GM19238 (cell line): ENCODE measurements at regions not wholly inside any gene's neighbourhood (a gene's known extent, or its start where the extent isn't known, plus 50 kb on each side); places are given as distances from the start of the nearest gene placed in this dataset.
"Not testable (repeated sequence)": the region's sequence is repeated elsewhere in the genome, so short reads cannot be mapped to it uniquely, and the experiment has no call there.

Experiments
- DNase-seq: peaks from one replicate; pipeline ENCODE4 v3.0.0; 2011; ENCODE audit warnings: low spot score; ENCODE audit not compliant: insufficient read length

GRCh38 chr5:71771191-71771590 is 52.1 kb downstream of the CARTPT start:
- no peak for DNase-seq

GRCh38 chr5:71778678-71779276 is 59.7 kb downstream of the CARTPT start:
- DNase-seq: no peak

GRCh38 chr5:71780597-71780996 is 61.5 kb downstream of the CARTPT start:
- DNase-seq: no peak

- no peak for DNase-seq
Observed at GRCh38 chr5:71782393-71782770, 63.3 kb downstream of the CARTPT start.

GRCh38 chr5:71782771-71783770 is 64.0 kb downstream of the CARTPT start:
- DNase-seq: peak; percentile 19

DNA sequence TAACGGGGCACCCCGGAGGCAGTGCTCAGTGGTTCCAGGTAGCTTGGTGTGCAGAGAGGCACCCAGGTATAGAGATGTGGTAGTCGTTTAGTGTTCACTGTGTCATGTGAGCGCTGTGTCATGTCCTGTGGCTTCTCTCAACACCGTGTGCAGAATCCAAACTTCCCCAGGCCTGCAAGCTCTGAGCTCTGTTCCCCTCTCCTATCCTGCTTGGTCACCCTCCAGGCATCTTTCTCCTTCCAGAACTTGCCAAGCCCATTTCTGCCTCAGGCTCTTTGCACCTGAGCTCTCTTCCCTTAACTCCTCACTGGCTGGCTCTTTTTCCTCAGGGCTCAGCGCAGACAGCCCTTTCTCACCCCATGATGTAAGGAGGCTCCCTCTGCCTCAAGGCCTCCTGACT is 64.8 kb downstream of the CARTPT start:
- no peak for DNase-seq

- no peak for DNase-seq
Observed at GRCh38 chr5:71786337-71787055, 67.4 kb downstream of the CARTPT start.

GRCh38 chr5:71788794-71789193 is 69.7 kb downstream of the CARTPT start:
- no peak for DNase-seq

GRCh38 chr5:71789746-71790145 is 70.7 kb downstream of the CARTPT start:
- no peak for DNase-seq

- DNase-seq: no peak
Observed at GRCh38 chr5:71790433-71790832, 71.4 kb downstream of the CARTPT start.

GRCh38 chr5:71792041-71792440 is 73.0 kb downstream of the CARTPT start:
- DNase-seq: not testable (repeated sequence)

DNA sequence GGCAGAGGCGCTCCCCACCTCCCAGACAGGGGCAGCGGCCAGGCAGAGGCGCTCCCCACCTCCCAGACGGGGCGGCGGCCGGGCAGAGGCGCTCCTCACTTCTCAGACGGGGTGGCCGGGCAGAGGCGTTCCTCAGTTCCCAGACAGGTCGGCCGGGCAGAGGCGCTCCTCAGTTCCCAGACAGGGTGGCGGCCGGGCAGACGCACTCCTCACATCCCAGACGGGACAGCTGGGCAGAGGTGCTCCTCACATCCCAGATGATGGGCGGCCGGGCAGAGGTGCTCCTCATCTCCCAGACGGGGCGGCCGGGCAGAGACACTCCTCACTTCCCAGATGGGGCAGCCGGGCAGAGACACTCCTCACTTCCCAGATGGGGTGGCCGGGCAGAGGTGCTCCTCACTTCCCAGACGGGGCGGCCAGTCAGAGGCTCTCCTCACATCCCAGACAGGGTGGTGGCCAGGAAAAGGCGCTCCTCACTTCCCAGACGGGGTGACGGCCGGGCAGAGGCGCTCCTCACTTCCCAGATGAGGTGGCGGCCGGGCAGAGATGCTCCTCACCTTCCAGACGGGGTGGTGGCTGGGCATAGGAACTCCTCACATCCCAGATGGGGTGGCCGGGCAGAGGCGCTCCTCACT is 75.1 kb downstream of the CARTPT start:
- DNase-seq: no peak

DNA sequence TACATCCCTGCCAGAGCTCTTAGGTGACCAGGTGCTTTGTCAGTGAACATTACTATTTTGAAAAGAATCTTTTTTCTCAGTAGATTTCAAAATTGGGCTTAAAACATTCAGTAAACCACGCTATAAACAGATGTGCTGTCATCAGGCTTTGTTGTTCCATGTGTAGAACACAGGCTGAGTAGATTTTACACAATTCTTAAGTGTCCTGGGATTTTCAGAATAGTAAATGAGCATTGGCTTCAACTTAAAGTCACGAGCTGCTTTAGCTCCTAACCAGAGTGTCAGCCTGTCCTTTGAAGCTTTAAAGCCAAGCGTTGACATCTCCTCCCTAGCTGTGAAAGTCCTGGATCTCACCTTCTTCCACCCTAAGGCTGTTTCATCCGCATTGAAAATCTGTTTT is 83.6 kb downstream of the CARTPT start:
- no peak for DNase-seq

- no peak for DNase-seq
Observed at GRCh38 chr5:71806711-71807110, 87.6 kb downstream of the CARTPT start.

- no peak for DNase-seq
Observed at GRCh38 chr5:71807909-71808308, 88.8 kb downstream of the CARTPT start.

- no peak for DNase-seq
Observed at GRCh38 chr5:71809446-71809845, 90.4 kb downstream of the CARTPT start.

DNA sequence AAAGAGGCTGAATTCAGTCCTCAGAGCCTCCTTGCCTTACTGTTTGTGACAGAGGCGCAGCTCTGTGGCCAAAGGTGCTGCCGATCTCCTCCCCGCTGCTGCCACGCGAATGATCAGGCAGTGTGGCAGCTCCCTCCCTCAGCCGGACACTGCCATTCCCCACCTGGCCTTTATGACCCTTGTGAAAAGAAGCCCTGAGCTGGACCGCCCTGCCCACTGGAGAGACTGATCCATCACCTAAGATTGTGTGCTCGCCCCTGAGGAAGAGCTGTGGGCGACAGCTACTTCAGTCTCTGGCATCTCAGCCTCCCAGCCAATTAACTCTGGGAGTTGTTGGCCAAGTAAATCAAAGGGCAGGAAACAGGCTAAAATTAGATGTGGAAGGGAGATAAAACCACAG is 90.9 kb downstream of the CARTPT start:
- no peak for DNase-seq

DNA sequence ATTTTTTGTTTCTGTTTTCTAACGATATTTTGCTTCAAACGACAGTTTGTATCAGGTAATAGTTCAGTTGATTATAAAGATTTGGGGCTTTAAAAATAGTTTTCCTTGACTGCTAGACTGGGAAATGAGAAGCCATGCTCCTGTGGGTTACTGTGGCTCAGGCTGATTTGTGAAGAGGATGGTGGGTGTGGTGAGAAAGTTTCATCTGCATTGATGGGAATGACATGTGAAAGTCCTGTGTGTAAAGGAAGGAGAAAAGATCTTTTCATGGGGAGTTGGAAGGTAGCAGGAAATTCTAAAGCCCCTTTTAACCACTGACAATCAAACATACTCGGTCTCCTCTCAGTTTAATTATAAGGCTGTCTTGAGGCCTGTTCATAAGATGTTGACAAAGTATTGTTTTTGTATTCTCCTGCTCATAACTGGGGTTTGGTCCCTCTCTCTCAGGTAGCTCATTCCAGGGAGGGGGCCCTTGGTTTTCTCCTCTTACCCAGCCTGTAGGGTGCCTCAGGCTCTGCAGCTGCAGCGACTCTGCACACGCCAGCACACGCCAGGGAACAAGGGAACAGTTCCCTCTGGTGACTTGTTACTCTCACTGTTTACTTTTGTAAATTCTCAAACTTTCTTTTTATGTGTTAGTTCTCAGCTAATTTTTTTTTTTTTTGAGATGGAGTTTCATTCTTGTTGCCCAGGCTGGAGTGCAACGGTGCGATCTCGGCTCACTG is 91.6 kb downstream of the CARTPT start:
- no peak for DNase-seq

- no peak for DNase-seq
Observed at GRCh38 chr5:71811779-71812178, 92.7 kb downstream of the CARTPT start.

- DNase-seq: no peak
Observed at GRCh38 chr5:71816307-71816706, 97.2 kb downstream of the CARTPT start.

DNA sequence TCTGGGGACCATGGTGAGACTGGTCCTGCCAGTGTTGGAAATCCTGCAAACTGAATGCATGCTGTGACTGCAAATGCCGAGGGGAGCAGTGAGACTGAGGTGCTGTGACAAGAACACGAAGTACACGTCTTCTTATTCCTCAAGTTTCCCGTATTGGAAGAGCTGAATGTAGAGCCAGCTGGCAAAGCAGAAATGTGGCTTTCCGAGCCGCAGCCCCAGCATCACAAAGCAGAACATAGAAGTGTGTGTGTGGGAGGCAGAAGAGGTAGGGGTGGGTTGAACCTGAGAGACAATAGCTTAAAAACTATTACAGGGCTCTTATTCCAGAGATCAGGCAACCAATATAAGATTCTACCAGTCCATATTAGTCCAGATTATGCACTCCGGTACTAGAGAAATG is 98.8 kb downstream of the CARTPT start:
- no peak for DNase-seq
